SK-N-SH (cell line): ENCODE measurements at regions not wholly inside any gene's neighbourhood (a gene's known extent, or its start where the extent isn't known, plus 50 kb on each side); places are given as distances from the start of the nearest gene placed in this dataset.

Experiments used
- CTCF ChIA-PET: fragments of 300-600, 350-600 bp; formaldehyde crosslinking; extraction: SDS; loops from one replicate; lab custom pipeline; 2021; lab: Yijun Ruan, JAX
- POLR2A ChIA-PET: fragments of 350-600 bp; sonication (Branson Sonifier 250); formaldehyde crosslinking; extraction: SDS; loops from one replicate; lab custom pipeline; 2020; ENCODE audit warnings: antibody characterized with exemption, inconsistent platforms; lab: Yijun Ruan, JAX
- DNase-seq: peaks from one replicate; pipeline ENCODE4 v3.0.0; 2012
- H2AFZ ChIP-seq: fragments of 200-600 bp; sonication (generic); 2 replicates; pipeline ENCODE4 v1.8.1; 2016; ENCODE audit warnings: antibody characterized with exemption, mild to moderate bottlenecking, low read depth
- H3F3A ChIP-seq: fragments of 200-600 bp; sonication (generic); replicated peaks from 2 replicates; pipeline ENCODE3; 2016; ENCODE audit warnings: antibody characterized with exemption, mild to moderate bottlenecking; ENCODE audit not compliant: insufficient read depth
- H3K27ac ChIP-seq, 2 experiments: fragments of 200-500 bp in 1 of 2; fragments of 200-600 bp in 1 of 2; sonication (Bioruptor generic) in 1 of 2; sonication (generic), shearing (Covaris generic) in 1 of 2; 2 replicates each; pipeline versions ENCODE4 v1.5.1 to v1.6.1; 2014 to 2016; ENCODE audit warnings: low read depth in 2 of 2, inconsistent platforms in 1 of 2, low read length in 1 of 2, mild to moderate bottlenecking in 1 of 2, mixed read lengths in 1 of 2
- H3K27me3 ChIP-seq: fragments of 200-600 bp; sonication (generic), shearing (Covaris generic); 2 replicates; pipeline ENCODE4 v1.6.1; 2016; ENCODE audit warnings: mixed run types; ENCODE audit not compliant: insufficient read depth
- H3K36me3 ChIP-seq, 2 experiments: fragments of 200-500 bp in 1 of 2; fragments of 200-600 bp in 1 of 2; sonication (Bioruptor generic) in 1 of 2; sonication (generic) in 1 of 2; replicated peaks in 1 of 2; 2 replicates each; pipeline versions ENCODE3 to v1.5.1; 2014 to 2016; ENCODE audit warnings: low read length in 1 of 2, mild to moderate bottlenecking in 1 of 2; ENCODE audit not compliant: insufficient read depth in 2 of 2, control insufficient read depth in 1 of 2
- H3K4me1 ChIP-seq, 2 experiments: fragments of 200-500 bp in 1 of 2; fragments of 200-600 bp in 1 of 2; sonication (Bioruptor generic) in 1 of 2; sonication (generic), shearing (Covaris generic) in 1 of 2; 2 replicates each; pipeline versions ENCODE4 v1.5.1 to v1.6.1; 2014 to 2016; ENCODE audit warnings: low read depth in 1 of 2, low read length in 1 of 2, mixed run types in 1 of 2; ENCODE audit not compliant: insufficient read depth in 2 of 2, control insufficient read depth in 1 of 2
- H3K4me2 ChIP-seq: fragments of 200-600 bp; sonication (generic), shearing (Covaris generic); 2 replicates; pipeline ENCODE4 v1.6.1; 2017; ENCODE audit warnings: mixed run types
- H3K4me3 ChIP-seq, 2 experiments: fragments of 200-500 bp in 1 of 2; fragments of 200-600 bp in 1 of 2; sonication (Bioruptor generic) in 1 of 2; sonication (generic), shearing (Covaris generic) in 1 of 2; 2 replicates each; pipeline versions ENCODE4 v1.5.1 to v1.8.1; 2014 to 2016; ENCODE audit warnings: low read depth in 2 of 2, inconsistent platforms in 1 of 2, low read length in 1 of 2, mild to moderate bottlenecking in 1 of 2, mixed read lengths in 1 of 2, moderate library complexity in 1 of 2
- H3K79me2 ChIP-seq: fragments of 200-600 bp; sonication (generic); 2 replicates; pipeline ENCODE4 v1.8.1; 2017; ENCODE audit warnings: mild to moderate bottlenecking; ENCODE audit not compliant: insufficient read depth
- H3K9ac ChIP-seq: fragments of 200-600 bp; sonication (generic); 2 replicates; pipeline ENCODE4 v1.6.1; 2017; ENCODE audit warnings: mixed run types
- H3K9me2 ChIP-seq: fragments of 200-600 bp; sonication (generic); 2 replicates; pipeline ENCODE4 v1.6.1; 2017; ENCODE audit warnings: mixed run types
- H3K9me3 ChIP-seq: fragments of 200-600 bp; sonication (generic); 2 replicates; pipeline ENCODE4 v1.6.1; 2017; ENCODE audit warnings: mixed run types, mild to moderate bottlenecking, moderate library complexity
- H4K20me1 ChIP-seq: fragments of 200-600 bp; sonication (generic); 2 replicates; pipeline ENCODE4 v1.6.1; 2017; ENCODE audit warnings: mild to moderate bottlenecking, mixed run types; ENCODE audit not compliant: insufficient read depth
- CHD2 ChIP-seq: fragments of 150-350 bp; IDR thresholded peaks from 2 replicates; pipeline ENCODE4 v1.6.1; 2018; ENCODE audit warnings: low read length; ENCODE audit not compliant: partially characterized antibody
- ELF1 ChIP-seq: IDR thresholded peaks from 2 replicates; pipeline ENCODE4 v1.4.0; 2012
- FOSL2 ChIP-seq: IDR thresholded peaks from 2 replicates; pipeline ENCODE4 v1.4.0; 2012; ENCODE audit warnings: low read depth, mild to moderate bottlenecking, moderate library complexity, borderline replicate concordance
- FOXJ3 ChIP-seq: sonication (generic); formaldehyde crosslinking; IDR thresholded peaks from 2 replicates; pipeline ENCODE4 v1.5.1; 2020; ENCODE audit warnings: mild to moderate bottlenecking, missing genetic modification reagents
- GATA2 ChIP-seq: sonication (generic); formaldehyde crosslinking; IDR thresholded peaks from 2 replicates; pipeline ENCODE4 v1.5.0; 2020; ENCODE audit warnings: mild to moderate bottlenecking, missing genetic modification reagents
- MEF2A ChIP-seq: IDR thresholded peaks from 2 replicates; pipeline ENCODE4 v1.4.0; 2012; ENCODE audit warnings: low read depth, borderline replicate concordance
- MXI1 ChIP-seq: IDR thresholded peaks from 2 replicates; pipeline ENCODE4 v1.6.1; 2012; ENCODE audit warnings: mild to moderate bottlenecking, low read depth, low read length, improper control_type of control experiment
- POLR2AphosphoS5 ChIP-seq: IDR thresholded peaks from 2 replicates; pipeline ENCODE4 v1.6.1; 2012; ENCODE audit warnings: low read depth, low read length
- RAD21 ChIP-seq: IDR thresholded peaks from 2 replicates; pipeline ENCODE4 v1.6.1; 2012; ENCODE audit warnings: mild to moderate bottlenecking, low read length
- RFX5 ChIP-seq: IDR thresholded peaks from 2 replicates; pipeline ENCODE4 v1.6.1; 2012; ENCODE audit warnings: mild to moderate bottlenecking, improper control_type of control experiment, low read length
- SIN3A ChIP-seq: IDR thresholded peaks from 2 replicates; pipeline ENCODE4 v1.6.1; 2012; ENCODE audit warnings: low read depth, mild to moderate bottlenecking, low read length, moderate library complexity, borderline replicate concordance
- SMC3 ChIP-seq: IDR thresholded peaks from 2 replicates; pipeline ENCODE4 v1.6.1; 2012; ENCODE audit warnings: low read depth, low read length, improper control_type of control experiment
- TEAD4 ChIP-seq: IDR thresholded peaks from 2 replicates; pipeline ENCODE4 v1.4.0; 2012; ENCODE audit warnings: mild to moderate bottlenecking, borderline replicate concordance; ENCODE audit not compliant: insufficient read depth
- WGBS: methylation state at CpG from one replicate; pipeline ENCODE4 v1.1.6; 2017; ENCODE audit warnings: low lambda C conversion rate; 5-methylcytosine and 5-hydroxymethylcytosine counted together
- TF ChIP-seq, protein P1 (sequence below): IDR thresholded peaks from 2 replicates; pipeline ENCODE4; 2012
- TF ChIP-seq, protein P2 (sequence below): IDR thresholded peaks from 2 replicates; pipeline ENCODE4 v1.4.0; 2012; ENCODE audit warnings: low read depth
- TF ChIP-seq, protein P3 (sequence below): fragments of 150-350 bp; IDR thresholded peaks from 2 replicates; pipeline ENCODE4 v1.6.1; 2016; ENCODE audit warnings: mild to moderate bottlenecking, low read depth, low read length
- TF ChIP-seq, protein P4 (sequence below): IDR thresholded peaks from 2 replicates; pipeline ENCODE4 v1.4.0; 2012; ENCODE audit warnings: low read depth, borderline replicate concordance
- TF ChIP-seq, protein P5 (sequence below): fragments of 150-350 bp; IDR thresholded peaks from 2 replicates; pipeline ENCODE4 v1.6.1; 2017; ENCODE audit warnings: antibody characterized with exemption, low read length, low read depth, borderline replicate concordance

DNA sequence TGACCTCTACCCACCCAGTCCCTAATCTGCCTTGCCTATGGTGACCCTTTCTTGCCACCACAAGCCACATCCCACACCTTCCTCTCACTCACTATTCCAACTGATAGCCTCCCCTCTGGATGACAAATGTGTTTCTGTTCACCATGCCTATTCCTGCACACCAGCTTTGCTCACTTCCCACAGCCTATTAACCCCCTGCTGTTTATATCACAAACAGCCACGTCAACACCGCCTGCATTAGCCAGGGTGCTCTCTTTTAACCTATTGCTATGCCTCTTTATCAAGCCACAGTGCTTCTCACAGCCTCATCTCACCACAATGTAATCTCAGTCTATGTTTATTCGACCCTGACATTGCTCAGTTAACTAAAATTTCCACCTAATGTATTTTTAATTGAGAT, 271.8 kb downstream of the SUCLG1 start:
- Histone ChIP-seq H3K9me3 (no peaks in the 10 kb centered on the region), H3K4me2 (no peak overlapping the region), H2AFZ (no peak overlapping the region), H3F3A (no peaks in the 10 kb centered on the region), H3K4me1 (no peaks in the 10 kb centered on the region), H4K20me1 (no peaks in the 10 kb centered on the region), H3K27me3 (no peaks in the 10 kb centered on the region), H3K9ac (no peak overlapping the region), H3K36me3 (no peaks in the 10 kb centered on the region), H3K4me3 (no peak overlapping the region), H3K27ac (no peak overlapping the region), H3K9me2 (no peaks in the 10 kb centered on the region), H3K79me2 (no peaks in the 10 kb centered on the region)
- CTCF ChIA-PET: no interaction called here
- WGBS: 0% methylated on average over 3 of the region's 3 CpGs
- TF ChIP-seq FOSL2 (no peak), TEAD4 (no peak), RAD21 (no peak), RFX5 (no peak), POLR2AphosphoS5 (no peak), MXI1 (no peak)
- TF ChIP-seq, protein P1, sequence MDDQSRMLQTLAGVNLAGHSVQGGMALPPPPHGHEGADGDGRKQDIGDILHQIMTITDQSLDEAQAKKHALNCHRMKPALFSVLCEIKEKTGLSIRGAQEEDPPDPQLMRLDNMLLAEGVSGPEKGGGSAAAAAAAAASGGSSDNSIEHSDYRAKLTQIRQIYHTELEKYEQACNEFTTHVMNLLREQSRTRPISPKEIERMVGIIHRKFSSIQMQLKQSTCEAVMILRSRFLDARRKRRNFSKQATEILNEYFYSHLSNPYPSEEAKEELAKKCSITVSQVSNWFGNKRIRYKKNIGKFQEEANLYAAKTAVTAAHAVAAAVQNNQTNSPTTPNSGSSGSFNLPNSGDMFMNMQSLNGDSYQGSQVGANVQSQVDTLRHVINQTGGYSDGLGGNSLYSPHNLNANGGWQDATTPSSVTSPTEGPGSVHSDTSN: no peak
- POLR2A ChIA-PET: no interaction called here
- no peak for DNase-seq

DNA sequence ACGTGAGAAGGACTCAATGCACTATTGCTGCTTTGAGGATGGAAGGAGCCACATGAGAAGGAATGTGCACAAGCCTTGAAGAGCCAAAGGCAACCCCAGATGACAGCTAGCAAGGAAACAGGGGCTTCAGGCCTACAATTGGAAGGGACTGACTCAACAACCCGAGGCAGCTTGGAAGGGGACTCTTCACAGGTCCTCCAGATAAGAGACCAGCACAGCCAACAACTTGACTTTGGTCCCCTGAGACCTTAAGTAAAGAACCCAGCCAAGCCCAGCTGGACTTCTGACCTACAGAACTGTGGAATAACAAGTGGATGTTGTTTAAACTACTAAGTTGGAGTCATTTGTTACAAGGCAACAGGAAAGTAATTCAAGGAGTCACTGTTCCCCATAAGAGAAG, 277.2 kb downstream of the SUCLG1 start:
- TF ChIP-seq SIN3A: no peak
- no peak for TF ChIP-seq FOXJ3 (CRISPR knock-in tag)
- TF ChIP-seq, protein P2, sequence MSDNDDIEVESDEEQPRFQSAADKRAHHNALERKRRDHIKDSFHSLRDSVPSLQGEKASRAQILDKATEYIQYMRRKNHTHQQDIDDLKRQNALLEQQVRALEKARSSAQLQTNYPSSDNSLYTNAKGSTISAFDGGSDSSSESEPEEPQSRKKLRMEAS: no peak
- no peak for TF ChIP-seq CHD2
- TF ChIP-seq ELF1: no peak
- Histone ChIP-seq H4K20me1 (no peaks in the 10 kb centered on the region), H3K27ac (no peak overlapping the region), H3F3A (no peaks in the 10 kb centered on the region), H3K27me3 (no peaks in the 10 kb centered on the region), H2AFZ (no peak overlapping the region), H3K36me3 (no peaks in the 10 kb centered on the region), H3K9me2 (no peaks in the 10 kb centered on the region), H3K79me2 (no peaks in the 10 kb centered on the region), H3K4me1 (no peaks in the 10 kb centered on the region), H3K9me3 (no peaks in the 10 kb centered on the region), H3K9ac (no peak overlapping the region), H3K4me3 (no peak overlapping the region), H3K4me2 (no peak overlapping the region)
- 0% methylated on average over 2 of the region's 2 CpGs for WGBS
- DNase-seq: no peak
- ChIA-PET CTCF (no interaction called here), POLR2A (no interaction called here)

DNA sequence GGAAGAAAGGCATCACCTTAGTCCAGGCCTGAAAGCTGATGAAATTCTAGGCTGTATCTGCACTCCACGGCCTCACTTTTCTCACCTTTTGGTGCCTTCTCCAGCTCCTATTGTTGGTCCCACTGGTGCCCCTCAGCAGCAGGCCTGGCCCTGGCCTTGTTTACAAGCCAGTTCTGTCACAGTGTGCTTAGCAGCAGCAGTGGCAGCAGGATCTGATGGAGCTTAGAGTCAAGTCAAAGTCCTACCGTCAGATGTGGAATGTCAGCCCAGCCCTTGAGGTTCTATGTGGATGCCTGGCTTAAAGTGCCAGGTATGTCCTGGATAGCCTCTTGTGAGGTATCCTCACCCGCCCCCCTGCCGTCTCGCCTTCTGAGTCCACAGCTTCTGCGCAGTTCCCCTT, 281.3 kb downstream of the SUCLG1 start:
- Histone ChIP-seq H3K9ac (no peak overlapping the region), H3K4me1 (no peaks in the 10 kb centered on the region), H4K20me1 (no peaks in the 10 kb centered on the region), H2AFZ (no peak overlapping the region), H3K36me3 (no peaks in the 10 kb centered on the region), H3K9me2 (no peaks in the 10 kb centered on the region), H3K9me3 (no peaks in the 10 kb centered on the region), H3F3A (no peaks in the 10 kb centered on the region), H3K27ac (no peak overlapping the region), H3K79me2 (no peaks in the 10 kb centered on the region), H3K27me3 (no peaks in the 10 kb centered on the region), H3K4me3 (no peak overlapping the region), H3K4me2 (no peak overlapping the region)
- POLR2A ChIA-PET: no interaction called here
- CTCF ChIA-PET: interaction anchor here (1.2 kb wide), 1 partner anchor 155 kb away, joined by 3 read pairs; no protein-coding TSS in a partner anchor
- no peak for DNase-seq
- 10% methylated on average over 6 of the region's 6 CpGs for WGBS
- TF ChIP-seq GATA2 (CRISPR knock-in tag) (no peak), MEF2A (no peak), MXI1 (no peak), POLR2AphosphoS5 (no peak), SMC3 (no peak)
- TF ChIP-seq, protein P3, sequence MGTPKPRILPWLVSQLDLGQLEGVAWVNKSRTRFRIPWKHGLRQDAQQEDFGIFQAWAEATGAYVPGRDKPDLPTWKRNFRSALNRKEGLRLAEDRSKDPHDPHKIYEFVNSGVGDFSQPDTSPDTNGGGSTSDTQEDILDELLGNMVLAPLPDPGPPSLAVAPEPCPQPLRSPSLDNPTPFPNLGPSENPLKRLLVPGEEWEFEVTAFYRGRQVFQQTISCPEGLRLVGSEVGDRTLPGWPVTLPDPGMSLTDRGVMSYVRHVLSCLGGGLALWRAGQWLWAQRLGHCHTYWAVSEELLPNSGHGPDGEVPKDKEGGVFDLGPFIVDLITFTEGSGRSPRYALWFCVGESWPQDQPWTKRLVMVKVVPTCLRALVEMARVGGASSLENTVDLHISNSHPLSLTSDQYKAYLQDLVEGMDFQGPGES: no peak
- TF ChIP-seq, protein P4, sequence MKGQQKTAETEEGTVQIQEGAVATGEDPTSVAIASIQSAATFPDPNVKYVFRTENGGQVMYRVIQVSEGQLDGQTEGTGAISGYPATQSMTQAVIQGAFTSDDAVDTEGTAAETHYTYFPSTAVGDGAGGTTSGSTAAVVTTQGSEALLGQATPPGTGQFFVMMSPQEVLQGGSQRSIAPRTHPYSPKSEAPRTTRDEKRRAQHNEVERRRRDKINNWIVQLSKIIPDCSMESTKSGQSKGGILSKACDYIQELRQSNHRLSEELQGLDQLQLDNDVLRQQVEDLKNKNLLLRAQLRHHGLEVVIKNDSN: no peak
- TF ChIP-seq, protein P5, sequence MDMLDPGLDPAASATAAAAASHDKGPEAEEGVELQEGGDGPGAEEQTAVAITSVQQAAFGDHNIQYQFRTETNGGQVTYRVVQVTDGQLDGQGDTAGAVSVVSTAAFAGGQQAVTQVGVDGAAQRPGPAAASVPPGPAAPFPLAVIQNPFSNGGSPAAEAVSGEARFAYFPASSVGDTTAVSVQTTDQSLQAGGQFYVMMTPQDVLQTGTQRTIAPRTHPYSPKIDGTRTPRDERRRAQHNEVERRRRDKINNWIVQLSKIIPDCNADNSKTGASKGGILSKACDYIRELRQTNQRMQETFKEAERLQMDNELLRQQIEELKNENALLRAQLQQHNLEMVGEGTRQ: no peak
